ENCODE measurements at regions not wholly inside any gene's neighbourhood (a gene's known extent, or its start where the extent isn't known, plus 50 kb on each side); places are given as distances from the start of the nearest gene placed in this dataset.

DNA sequence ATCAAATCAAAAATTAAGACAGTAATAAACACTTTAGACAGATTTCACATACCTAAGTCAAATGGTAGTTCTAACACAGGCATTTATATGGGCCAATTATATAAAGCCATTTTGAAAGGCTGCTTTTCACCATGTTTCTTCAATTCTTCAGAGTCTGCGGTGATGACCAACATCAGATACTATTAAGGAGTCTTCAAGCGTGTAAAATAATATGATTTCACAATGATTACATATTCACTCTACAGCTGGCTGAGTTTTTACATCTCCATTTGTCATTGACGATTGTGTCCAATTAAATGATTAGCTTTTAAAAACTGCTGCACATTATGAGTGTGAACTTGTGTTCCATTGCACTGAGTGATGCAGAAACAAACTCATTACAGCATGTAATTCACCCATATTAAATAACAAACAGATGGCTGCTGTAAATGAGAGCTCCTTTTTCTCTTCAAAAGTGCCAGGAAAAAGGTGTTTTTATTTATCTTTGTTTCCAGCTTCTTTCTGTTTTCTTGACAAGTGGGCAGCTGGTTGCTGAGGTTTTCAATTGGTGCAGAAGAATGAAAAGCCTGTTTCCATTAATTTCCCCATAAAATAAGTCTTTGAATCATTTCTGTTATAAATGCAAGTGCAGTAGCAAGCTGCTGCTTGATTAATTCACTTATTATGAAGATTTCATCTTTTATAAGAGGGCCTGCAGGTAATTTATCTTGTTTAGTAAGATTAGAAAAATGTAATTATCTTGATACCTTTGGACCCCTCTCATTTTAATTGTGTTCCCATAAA, 676.1 kb upstream of the KLHL1 start:
- no peak for TF ChIP-seq YY1 (IDR thresholded peaks at IDR 0.05; ENCODE audit: insufficient read depth, insufficient read length)
- TF ChIP-seq ZNF274 (IDR thresholded peaks at IDR 0.05; ENCODE audit: low read depth, low read length): no peak
- no peak for TF ChIP-seq SUZ12 (IDR thresholded peaks at IDR 0.05; ENCODE audit: extremely low read depth, insufficient read depth, insufficient read length)
